ENCODE measurements at regions not wholly inside any gene's neighbourhood (a gene's known extent, or its start where the extent isn't known, plus 50 kb on each side); places are given as distances from the start of the nearest gene placed in this dataset.
"Not testable (repeated sequence)": the region's sequence is repeated elsewhere in the genome, so short reads cannot be mapped to it uniquely, and the experiment has no call there.

DNA sequence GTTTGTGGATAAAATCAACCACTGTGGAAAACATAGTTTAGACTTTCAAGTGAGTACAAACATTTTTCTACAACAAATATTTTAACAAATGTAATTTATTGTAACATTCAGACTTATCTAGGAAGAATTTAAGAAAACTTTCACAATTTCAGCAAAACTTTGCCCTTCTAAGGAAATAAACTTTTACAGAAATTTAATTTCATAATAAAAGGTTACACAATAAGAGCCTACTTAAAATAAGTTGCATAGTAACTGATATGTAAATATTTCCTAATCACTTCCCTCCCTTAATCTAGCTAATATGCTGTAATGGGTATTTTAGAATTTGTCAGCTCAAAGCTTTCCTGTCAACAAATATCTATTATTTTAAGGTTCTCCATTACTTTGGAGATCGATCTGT is 1899.9 kb downstream of the MAT2B start:
- Histone ChIP-seq H3K36me3 (no peaks in the 10 kb centered on the region), H3K27me3 (no peaks in the 10 kb centered on the region), H3K4me3 (no peak overlapping the region), H3K9me3 (peaks cover 0 to 8% of the 10 kb centered on the region in 2 donors), H3K4me1 (no peaks in the 10 kb centered on the region), H3K27ac (no peak overlapping the region)
- no peak for DNase-seq (ENCODE audit: low spot score)
- TF ChIP-seq, protein P1, sequence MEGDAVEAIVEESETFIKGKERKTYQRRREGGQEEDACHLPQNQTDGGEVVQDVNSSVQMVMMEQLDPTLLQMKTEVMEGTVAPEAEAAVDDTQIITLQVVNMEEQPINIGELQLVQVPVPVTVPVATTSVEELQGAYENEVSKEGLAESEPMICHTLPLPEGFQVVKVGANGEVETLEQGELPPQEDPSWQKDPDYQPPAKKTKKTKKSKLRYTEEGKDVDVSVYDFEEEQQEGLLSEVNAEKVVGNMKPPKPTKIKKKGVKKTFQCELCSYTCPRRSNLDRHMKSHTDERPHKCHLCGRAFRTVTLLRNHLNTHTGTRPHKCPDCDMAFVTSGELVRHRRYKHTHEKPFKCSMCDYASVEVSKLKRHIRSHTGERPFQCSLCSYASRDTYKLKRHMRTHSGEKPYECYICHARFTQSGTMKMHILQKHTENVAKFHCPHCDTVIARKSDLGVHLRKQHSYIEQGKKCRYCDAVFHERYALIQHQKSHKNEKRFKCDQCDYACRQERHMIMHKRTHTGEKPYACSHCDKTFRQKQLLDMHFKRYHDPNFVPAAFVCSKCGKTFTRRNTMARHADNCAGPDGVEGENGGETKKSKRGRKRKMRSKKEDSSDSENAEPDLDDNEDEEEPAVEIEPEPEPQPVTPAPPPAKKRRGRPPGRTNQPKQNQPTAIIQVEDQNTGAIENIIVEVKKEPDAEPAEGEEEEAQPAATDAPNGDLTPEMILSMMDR (IDR thresholded peaks at IDR 0.05): no peak

DNA sequence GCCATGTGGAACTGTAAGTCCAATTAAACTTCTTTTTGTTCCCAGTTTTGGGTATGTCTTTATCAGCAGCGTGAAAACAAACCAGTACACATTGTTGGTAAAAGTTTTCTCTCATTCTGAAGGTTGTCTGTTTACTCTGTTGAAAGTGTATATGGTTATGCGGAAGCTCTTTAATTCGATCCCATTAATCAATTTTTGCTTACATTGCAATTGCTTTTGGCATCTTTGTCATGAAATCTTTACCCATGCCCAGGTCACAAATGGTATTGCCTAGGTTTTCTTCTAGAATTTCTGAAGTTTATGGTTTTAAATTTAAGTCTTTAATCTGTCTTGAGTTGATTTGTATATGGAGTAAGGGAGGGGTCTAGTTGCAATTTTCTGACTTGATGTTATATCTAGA is 1901.9 kb downstream of the MAT2B start:
- DNase-seq (ENCODE audit: low spot score): no peak
- Histone ChIP-seq H3K27ac (no peak overlapping the region), H3K36me3 (no peaks in the 10 kb centered on the region), H3K9me3 (peaks cover 0 to 8% of the 10 kb centered on the region in 2 donors), H3K27me3 (no peaks in the 10 kb centered on the region), H3K4me3 (no peak overlapping the region), H3K4me1 (no peaks in the 10 kb centered on the region)
- TF ChIP-seq, protein P1 (IDR thresholded peaks at IDR 0.05): no peak

DNA sequence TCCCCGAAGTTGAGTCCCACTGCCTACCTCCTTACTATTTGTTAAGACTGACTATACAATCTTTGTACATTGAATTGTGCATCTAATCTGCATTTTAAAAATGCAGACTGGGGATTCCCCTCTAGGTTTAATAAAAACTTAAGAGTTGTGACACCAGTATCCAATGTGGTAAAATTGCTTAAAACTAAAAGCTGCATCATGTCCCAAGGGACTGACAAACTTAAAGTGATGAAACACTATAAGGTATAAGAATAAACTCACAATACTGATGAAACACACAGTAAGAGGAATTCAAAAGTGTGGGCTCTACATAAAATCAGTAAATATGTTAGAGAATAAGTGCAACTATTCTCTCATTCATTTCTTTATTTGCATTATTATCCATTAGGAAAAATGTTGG is 1905.1 kb downstream of the MAT2B start:
- TF ChIP-seq, protein P1 (IDR thresholded peaks at IDR 0.05): no peak
- DNase-seq (ENCODE audit: low spot score): no peak
- no peaks in the 10 kb centered on the region for H3K4me1 ChIP-seq
- H3K27ac ChIP-seq: no peak overlapping the region
- no peak overlapping the region for H3K4me3 ChIP-seq
- peaks cover 0 to 8% of the 10 kb centered on the region in 2 donors for H3K9me3 ChIP-seq
- H3K36me3 ChIP-seq: no peaks in the 10 kb centered on the region
- H3K27me3 ChIP-seq: no peaks in the 10 kb centered on the region

DNA sequence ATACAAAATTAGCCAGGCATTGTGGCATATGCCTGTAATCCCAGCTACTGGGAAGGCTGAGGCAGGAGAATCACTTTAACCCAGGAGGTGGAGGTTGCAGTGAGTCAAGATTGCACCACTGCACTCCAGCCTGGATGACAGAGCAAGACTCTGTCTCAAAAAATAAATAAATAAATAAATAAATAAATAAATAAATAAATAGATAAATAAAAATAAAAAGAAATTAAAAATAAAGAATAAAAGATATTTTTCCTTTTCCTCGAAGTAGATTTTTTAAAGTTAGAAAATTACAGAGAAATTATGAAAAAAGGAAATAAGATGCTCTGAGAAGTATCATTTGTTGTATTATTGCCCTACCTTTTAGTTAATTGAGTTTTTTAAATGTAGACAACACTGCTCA is 1906.1 kb downstream of the MAT2B start:
- H3K4me3 ChIP-seq; H3K27me3 ChIP-seq; H3K36me3 ChIP-seq; H3K4me1 ChIP-seq; DNase-seq (ENCODE audit: low spot score); H3K27ac ChIP-seq; H3K9me3 ChIP-seq: not testable (repeated sequence)

DNA sequence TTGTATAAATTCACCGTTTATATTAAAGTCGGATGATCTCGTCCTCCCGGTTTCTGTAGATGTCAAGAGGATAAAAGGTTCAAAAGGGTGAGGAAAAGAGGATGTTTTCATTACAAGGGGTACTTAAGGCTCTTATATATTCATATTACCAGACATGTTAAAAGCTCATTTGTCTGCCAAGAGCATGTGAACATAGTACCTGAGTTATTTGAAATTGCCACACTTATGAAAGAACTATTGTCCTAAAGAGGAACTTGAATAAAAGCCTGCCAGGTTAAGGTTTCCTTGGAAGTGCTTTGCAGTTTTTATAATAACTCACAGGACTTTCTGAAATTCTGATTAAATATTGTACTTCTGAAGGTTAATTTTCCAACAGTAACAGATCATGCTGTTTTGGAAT is 1915.1 kb downstream of the MAT2B start:
- H3K4me3 ChIP-seq: no peak overlapping the region
- H3K36me3 ChIP-seq: no peaks in the 10 kb centered on the region
- H3K4me1 ChIP-seq: no peaks in the 10 kb centered on the region
- TF ChIP-seq, protein P1 (IDR thresholded peaks at IDR 0.05): no peak
- no peaks in the 10 kb centered on the region for H3K9me3 ChIP-seq
- no peaks in the 10 kb centered on the region for H3K27me3 ChIP-seq
- H3K27ac ChIP-seq: no peak overlapping the region
- DNase-seq (ENCODE audit: low spot score): no peak

DNA sequence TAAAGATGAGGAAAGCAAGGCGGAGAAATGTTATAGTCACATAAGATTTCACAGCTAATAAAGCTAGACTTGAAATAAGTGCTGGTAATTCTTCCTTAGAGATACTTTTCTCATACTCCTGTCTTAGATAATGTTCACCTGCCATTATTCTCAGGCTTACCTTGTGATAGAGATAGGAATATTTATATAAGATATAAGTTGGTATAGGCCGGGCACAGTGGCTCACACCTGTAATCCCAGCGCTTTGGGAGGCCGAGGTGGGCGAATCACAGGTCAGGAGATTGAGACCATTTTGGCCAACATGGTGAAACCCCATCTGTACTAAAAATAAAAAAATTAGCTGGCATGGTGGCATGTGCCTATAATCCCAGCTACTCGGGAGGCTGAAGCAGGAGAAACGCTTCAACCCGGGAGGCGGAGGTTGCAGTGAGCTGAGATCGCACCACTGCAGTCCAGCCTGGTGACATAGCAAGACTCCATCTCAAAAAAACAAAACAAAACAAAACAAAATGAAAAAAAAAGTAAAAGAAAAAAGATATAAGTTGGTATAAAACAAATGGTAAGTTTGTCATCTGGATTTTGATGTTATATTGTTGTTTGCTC is 1918.4 kb downstream of the MAT2B start:
- Histone ChIP-seq H3K27me3 (no peaks in the 10 kb centered on the region), H3K4me3 (no peak overlapping the region), H3K36me3 (no peaks in the 10 kb centered on the region), H3K4me1 (no peaks in the 10 kb centered on the region), H3K9me3 (no peaks in the 10 kb centered on the region), H3K27ac (no peak overlapping the region)
- DNase-seq (ENCODE audit: low spot score): no peak
- TF ChIP-seq, protein P1 (IDR thresholded peaks at IDR 0.05): no peak
